HG02642 (cell line): ENCODE measurements at regions not wholly inside any gene's neighbourhood (a gene's known extent, or its start where the extent isn't known, plus 50 kb on each side); places are given as distances from the start of the nearest gene placed in this dataset.
"Not testable (repeated sequence)": the region's sequence is repeated elsewhere in the genome, so short reads cannot be mapped to it uniquely, and the experiment has no call there.

Source experiments
- ATAC-seq: cut with Tn5 transposase; IDR thresholded peaks from one replicate; pipeline ENCODE4 v1.9.1; 2021; ENCODE audit warnings: mild to moderate bottlenecking; ENCODE audit not compliant: unreplicated experiment, poor library complexity

DNA sequence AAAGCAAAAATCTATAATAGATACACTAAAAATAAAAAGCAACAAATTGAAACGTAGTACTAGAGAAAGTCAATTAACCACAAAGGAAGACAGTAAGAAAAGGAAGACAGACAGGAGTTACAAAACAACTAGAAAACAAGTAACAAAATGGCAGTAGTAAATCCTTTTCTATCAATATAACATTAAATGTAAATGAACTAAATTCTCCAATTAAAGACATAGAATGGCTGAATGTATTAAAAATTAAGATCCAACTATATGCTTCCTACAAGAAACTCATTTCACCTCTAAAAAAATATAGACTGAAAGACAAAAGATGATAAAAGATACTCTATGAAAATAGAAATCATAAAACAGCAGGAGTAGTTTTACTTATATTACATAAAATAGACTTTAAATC, 79.1 kb downstream of the CTH start:
- no peak for ATAC-seq

GRCh38 chr1:70495370-70495769, 84.3 kb downstream of the CTH start:
- ATAC-seq = no peak

GRCh38 chr1:70496181-70496580, 85.1 kb downstream of the CTH start:
- ATAC-seq = no peak

- no peak for ATAC-seq
These were observed 86.1 kb downstream of the CTH start for GRCh38 chr1:70497152-70497551.

- ATAC-seq = no peak
These were observed 87.6 kb downstream of the CTH start for GRCh38 chr1:70498666-70499065.

DNA sequence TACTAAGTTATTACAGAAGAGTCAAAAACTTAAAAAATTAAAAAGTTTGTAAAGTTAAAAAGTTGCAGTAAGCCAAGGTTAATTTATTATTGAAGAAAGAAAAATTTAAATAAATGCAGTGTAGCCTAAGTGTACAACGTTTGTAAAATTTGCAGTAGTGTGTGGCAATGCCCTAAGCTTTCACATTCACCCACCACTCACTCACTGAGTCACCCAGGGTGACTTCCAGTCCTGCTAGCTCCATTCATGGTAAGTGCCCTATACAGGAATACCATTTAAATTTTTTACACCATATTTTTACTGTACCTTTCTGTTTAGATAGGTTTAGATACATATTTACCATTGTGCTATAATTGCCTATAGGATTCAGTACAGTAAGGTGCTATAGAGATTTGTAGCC, 88.6 kb downstream of the CTH start:
- no peak for ATAC-seq

DNA sequence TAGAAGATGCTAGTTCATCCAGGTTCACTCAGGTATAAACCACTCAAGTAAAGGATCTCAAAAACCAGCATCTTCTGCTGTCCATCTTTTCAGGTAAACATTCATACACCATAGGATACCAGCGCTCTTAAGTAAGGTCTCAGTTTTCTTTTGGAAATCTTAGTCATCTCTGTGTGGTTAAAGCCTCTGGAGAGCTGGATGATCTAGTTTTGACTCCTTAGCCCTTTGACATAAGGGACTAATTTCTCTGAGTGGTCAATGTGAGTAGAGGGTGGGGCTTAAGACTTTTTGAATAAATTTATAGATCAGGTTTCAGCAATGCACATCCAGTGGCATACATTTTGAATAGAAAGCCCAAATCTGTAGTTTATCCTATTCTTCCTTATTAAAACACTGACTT, 92.3 kb downstream of the CTH start:
- ATAC-seq = no peak

DNA sequence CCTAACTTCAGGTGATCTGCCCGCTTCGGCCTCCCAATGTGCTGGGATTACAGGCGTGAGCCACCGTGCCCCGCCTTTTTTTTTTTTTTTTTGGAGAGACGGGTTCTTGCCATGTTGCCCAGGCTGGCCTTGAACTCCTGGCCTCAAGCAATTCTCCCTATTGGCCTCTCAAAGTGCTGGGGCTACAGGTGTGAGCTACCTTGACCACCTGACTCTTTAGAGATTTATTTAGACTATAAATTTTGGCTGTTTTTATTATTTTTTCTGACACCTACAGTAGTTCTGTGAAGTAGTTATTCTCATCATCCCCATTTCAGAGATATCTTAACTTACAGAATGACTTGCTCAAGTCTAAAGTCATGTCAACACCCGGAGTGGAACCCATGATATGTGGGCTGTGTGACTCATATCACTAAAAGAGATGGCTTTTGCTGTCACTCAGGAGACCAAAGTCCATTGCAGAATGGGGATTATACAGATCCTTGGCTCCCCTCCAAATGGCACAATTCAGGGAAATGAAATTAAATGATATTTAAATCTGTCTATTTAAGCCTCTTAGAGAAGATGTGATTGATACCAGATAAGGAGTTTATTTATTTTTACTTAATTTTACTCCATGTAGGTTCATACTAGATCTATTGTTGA, 93.2 kb downstream of the CTH start:
- ATAC-seq = peak; percentile 94

DNA sequence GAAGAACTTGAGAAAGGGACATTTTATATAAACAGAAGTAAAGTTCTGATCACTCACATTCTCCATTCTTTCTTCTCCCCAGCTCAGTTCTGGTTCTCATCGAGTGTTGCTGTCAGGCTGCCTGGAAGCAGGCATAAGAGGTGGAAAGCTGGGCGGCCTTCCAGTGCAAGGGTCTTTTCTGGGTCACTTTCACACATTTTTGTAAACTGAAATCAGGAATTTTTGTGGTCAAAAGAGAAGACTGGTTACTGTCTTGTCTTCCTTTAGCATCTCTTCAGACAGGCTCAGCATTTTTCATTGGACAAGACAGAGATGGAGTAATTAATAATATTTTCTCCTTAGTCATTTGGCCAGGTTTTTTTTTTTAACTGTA, 93.7 kb downstream of the CTH start:
- peak; percentile 18 for ATAC-seq

- not testable (repeated sequence) for ATAC-seq
These were observed 96.9 kb downstream of the CTH start for GRCh38 chr1:70507991-70508390.

- peak; percentile 92 for ATAC-seq
These were observed 99.2 kb downstream of the CTH start for GRCh38 chr1:70509996-70510876.

DNA sequence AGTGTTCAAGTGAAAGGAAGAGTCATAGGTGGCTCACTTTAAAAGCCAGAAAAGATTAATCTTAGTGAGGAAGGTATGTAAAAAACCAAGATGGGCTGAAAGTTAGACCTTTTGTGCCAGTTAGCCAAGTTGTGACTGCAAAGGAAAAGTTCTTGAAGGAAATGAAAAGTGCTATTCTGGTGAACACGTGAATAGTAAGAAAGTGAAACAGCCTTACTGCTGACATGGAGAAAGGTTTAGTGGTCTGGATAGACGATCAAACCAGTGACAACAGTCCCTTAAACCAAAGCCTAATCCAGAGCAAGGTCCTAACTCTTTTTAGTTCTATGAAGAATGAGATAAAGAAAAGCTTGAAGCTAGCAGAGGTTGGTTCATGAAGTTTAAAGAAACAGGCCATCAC, 106.4 kb downstream of the CTH start:
- ATAC-seq = peak; percentile 73

DNA sequence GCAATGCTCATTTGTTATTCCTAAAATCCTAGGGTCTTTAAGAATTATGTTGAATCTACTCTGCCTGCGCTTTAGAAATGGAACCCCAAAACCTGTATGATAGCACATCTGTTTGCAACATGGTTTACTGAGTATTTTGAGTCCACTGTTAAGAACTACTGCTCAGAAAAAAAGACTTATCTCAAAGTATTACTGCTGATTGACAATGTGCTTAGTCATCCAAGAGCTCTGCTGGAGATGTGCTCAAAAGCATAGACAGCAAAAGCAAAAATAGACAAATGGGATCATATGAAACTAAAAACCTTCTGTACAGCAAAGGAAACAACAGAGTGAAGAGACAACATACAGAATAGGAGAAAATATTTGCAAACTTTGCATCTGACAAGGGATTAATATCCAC, 107.0 kb downstream of the CTH start:
- ATAC-seq = peak; percentile 25

DNA sequence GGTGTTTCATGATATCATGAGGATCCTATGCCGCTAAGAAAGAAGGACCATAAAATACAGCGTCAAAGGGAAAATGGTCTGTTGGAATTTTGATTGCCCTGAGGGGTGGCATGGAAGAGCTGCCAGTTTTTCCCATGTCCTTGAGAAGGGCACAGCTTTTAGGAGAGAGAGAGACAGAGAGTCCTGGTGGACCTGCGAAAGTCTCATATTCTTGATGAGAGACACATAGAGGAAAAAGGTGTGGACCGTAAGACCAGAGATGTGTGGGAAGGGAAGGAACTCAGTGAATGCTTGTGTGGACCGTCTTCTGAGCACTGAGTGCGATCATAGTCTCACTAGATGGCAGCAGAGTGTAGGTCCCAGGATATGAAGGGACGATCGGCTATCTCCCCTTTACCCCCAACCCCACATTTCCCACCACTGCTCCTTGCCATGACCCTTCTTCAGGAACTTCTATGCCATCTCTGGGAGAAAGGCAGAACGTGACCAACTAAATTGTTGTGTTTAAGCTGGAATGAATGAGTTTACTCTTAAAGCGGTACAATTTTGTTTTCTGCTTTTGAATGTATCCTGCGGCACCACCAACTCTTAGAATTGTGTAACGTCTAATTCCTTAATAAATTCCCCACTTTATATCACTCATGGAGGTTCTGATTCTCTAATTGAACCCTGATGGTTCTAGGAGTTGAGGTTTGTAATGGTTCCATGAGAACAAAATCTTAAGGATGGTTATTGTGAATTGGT, 117.7 kb downstream of the CTH start:
- ATAC-seq = peak; percentile 54

- no peak for ATAC-seq
These were observed 125.8 kb downstream of the CTH start for GRCh38 chr1:70536708-70537366.

DNA sequence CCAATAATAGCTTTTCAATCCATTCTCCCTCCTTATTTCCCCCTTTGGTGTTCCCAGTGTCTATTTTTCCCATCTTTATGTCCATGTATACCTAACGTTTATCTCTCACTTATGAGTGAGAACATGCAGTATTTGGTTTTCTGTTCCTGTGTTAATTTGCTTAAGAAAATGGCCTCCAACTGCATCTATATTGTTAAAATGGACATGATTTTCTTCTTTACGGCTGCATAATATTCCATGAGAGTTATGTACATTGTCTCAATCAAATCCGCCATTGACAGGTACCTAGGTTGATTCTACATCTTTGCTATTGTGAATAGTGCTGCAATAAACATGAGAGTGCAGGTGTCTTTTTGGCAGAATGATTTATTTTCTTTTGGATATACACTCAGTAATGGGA, 126.7 kb downstream of the CTH start:
- no peak for ATAC-seq

GRCh38 chr1:70542030-70542429, 131.0 kb downstream of the CTH start:
- ATAC-seq = no peak

- no peak for ATAC-seq
These were observed 131.8 kb downstream of the CTH start for GRCh38 chr1:70542856-70543255.

DNA sequence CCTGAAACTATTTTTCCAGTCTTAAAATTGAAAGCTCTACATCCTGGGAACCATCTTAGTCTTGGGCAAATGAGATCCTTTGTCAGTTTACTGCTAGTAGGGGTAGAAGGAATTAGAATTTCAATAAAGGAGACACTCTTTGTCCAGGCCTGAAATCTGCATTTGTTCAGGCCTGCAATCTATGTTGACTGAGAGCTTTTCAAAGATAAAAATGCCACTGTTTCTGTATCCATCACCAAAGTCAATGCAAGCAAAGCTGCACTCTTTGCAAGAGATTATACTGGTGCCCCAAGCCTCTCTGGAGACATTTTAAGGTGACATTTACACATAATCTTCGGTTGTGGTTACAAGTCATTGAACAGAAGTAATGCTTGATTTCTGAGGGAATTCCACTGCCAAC, 135.7 kb downstream of the CTH start:
- ATAC-seq = no peak

DNA sequence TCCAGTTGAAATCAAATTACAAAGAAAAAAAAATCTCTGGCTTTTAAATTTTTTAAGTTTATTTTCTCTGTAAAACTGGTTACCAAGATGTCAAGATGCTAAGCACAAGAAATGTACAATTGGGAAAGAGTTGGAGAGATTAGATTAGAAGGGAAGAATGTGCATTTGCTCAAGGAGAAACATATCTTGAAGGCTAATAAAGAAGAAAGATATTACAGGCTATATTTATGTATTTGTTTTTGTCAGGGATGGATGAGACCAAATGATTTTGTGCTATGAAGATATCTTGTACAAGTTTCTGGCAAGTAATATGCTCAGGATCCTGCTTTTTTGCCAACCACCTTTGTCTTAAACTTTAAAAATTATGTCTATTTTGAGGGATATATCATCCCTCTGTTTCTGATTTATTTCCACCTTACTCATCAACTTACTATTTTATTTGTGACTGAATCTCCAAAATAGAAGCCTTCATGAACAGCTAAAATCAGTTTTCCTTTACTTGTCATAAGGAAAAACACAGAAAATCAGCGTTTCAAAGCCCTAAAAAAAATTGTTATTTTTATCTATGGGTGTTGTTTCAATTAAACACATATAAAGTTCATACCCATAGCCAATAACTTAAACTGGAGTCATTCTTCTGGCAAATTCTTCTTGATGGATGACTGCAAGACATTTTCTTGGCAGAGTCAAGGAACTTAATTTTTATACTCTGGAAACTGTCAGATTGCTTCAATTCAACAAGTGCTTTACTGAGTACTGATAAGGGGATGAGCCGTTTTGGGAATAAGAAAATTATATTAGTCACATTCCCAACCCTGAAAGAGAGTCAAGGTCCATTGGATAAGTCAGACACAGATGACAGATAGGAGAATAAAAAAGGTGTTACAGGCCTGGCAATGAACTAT, 141.8 kb downstream of the CTH start:
- no peak for ATAC-seq
